CD4-positive, CD25-positive, alpha-beta regulatory T cell (primary cell): ENCODE measurements at regions not wholly inside any gene's neighbourhood (a gene's known extent, or its start where the extent isn't known, plus 50 kb on each side); places are given as distances from the start of the nearest gene placed in this dataset.

ENCODE experiments used
- ATAC-seq, 2 donors: fragments of 150-1000 bp; cut with Tn5 transposase; one replicate each; pipeline ENCODE4 v1.10.0; 2021; ENCODE audit warnings: low read depth in 2 of 2, moderate number of reproducible peaks in 2 of 2, moderate library complexity in 1 of 2
- DNase-seq, 3 donors: peaks; one replicate each; pipeline versions ENCODE4 v3.0.0 to v3.0.0-alpha.2; 2012 to 2022; ENCODE audit warnings: mixed read lengths in 1 of 3
- H3K27ac ChIP-seq: one replicate; pipeline ENCODE4 v1.7.0; 2013; ENCODE audit warnings: mild to moderate bottlenecking, low read length; ENCODE audit not compliant: insufficient read depth, poor library complexity, severe bottlenecking
- H3K27me3 ChIP-seq: one replicate; pipeline ENCODE4 v1.7.0; 2013; ENCODE audit warnings: low read length; ENCODE audit not compliant: control insufficient read depth, insufficient read depth
- H3K36me3 ChIP-seq: one replicate; pipeline ENCODE4 v1.7.0; 2013; ENCODE audit warnings: mild to moderate bottlenecking, low read length, moderate library complexity; ENCODE audit not compliant: control insufficient read depth, insufficient read depth
- H3K4me1 ChIP-seq: 2 replicates; pipeline ENCODE4 v1.7.0; 2013; ENCODE audit warnings: mild to moderate bottlenecking, low read length; ENCODE audit not compliant: insufficient read depth, control insufficient read depth, poor library complexity, severe bottlenecking
- H3K4me3 ChIP-seq: one replicate; pipeline ENCODE4 v1.7.0; 2013; ENCODE audit warnings: low read depth, mild to moderate bottlenecking, low read length, moderate library complexity
- H3K9me3 ChIP-seq, 2 experiments: 1 replicate in 1 of 2; 2 replicates in 1 of 2; pipeline ENCODE4 v1.7.0; 2013; ENCODE audit warnings: low read length in 2 of 2, mild to moderate bottlenecking in 1 of 2, moderate library complexity in 1 of 2; ENCODE audit not compliant: control insufficient read depth in 2 of 2
- H3K27ac Mint-ChIP-seq, 3 donors: one replicate each; pipeline ENCODE4 v1.8.0; 2020 to 2022; ENCODE audit warnings: mild to moderate bottlenecking in 3 of 3, mixed read lengths in 3 of 3, moderate library complexity in 2 of 3
- H3K27me3 Mint-ChIP-seq: one replicate; pipeline ENCODE4 v1.8.0; 2022; ENCODE audit warnings: mild to moderate bottlenecking, mixed read lengths
- H3K36me3 Mint-ChIP-seq: one replicate; pipeline ENCODE4 v1.8.0; 2020; ENCODE audit warnings: mixed read lengths
- H3K4me1 Mint-ChIP-seq, 4 donors: one replicate each; pipeline ENCODE4 v1.8.0; 2020 to 2022; ENCODE audit warnings: mixed read lengths in 4 of 4, mild to moderate bottlenecking in 1 of 4
- H3K4me3 Mint-ChIP-seq, 4 donors: one replicate each; pipeline ENCODE4 v1.8.0; 2020 to 2022; ENCODE audit warnings: mild to moderate bottlenecking in 4 of 4, mixed read lengths in 4 of 4, moderate library complexity in 3 of 4
- H3K9me3 Mint-ChIP-seq, 7 donors: one replicate each; pipeline ENCODE4 v1.8.0; 2020 to 2022; ENCODE audit warnings: mixed read lengths in 7 of 7, mild to moderate bottlenecking in 3 of 7, moderate library complexity in 2 of 7

- Mint-ChIP-seq H3K27ac (no peak overlapping the region), H3K4me3 (no peak overlapping the region), H3K9me3 (peaks cover 0 to 5% (median 2%) of the 10 kb centered on the region in 7 donors), H3K36me3 (no peaks in the 10 kb centered on the region), H3K4me1 (no peaks in the 10 kb centered on the region), H3K27me3 (no peaks in the 10 kb centered on the region)
- no peaks in the 10 kb centered on the region for H3K9me3 ChIP-seq
- H3K4me3 ChIP-seq: no peak overlapping the region
- no peaks in the 10 kb centered on the region for H3K36me3 ChIP-seq
- no peak for DNase-seq
- H3K4me1 ChIP-seq: no peaks in the 10 kb centered on the region
- H3K27me3 ChIP-seq: no peaks in the 10 kb centered on the region
- no peak for ATAC-seq
- H3K27ac ChIP-seq: no peak overlapping the region
Measured at GRCh38 chr5:2466966-2467365, 284.5 kb downstream of the IRX2 start.

- Mint-ChIP-seq H3K27ac (no peak overlapping the region), H3K4me1 (no peaks in the 10 kb centered on the region), H3K9me3 (peaks cover 0 to 5% (median 1%) of the 10 kb centered on the region in 7 donors), H3K4me3 (no peak overlapping the region), H3K36me3 (no peaks in the 10 kb centered on the region), H3K27me3 (no peaks in the 10 kb centered on the region)
- H3K27me3 ChIP-seq: no peaks in the 10 kb centered on the region
- no peak overlapping the region for H3K4me3 ChIP-seq
- ATAC-seq (no peak), DNase-seq (no peak)
- no peak overlapping the region for H3K27ac ChIP-seq
- H3K36me3 ChIP-seq: no peaks in the 10 kb centered on the region
- no peaks in the 10 kb centered on the region for H3K4me1 ChIP-seq
- no peaks in the 10 kb centered on the region for H3K9me3 ChIP-seq
Measured at GRCh38 chr5:2465383-2465782, 286.1 kb downstream of the IRX2 start.

DNA sequence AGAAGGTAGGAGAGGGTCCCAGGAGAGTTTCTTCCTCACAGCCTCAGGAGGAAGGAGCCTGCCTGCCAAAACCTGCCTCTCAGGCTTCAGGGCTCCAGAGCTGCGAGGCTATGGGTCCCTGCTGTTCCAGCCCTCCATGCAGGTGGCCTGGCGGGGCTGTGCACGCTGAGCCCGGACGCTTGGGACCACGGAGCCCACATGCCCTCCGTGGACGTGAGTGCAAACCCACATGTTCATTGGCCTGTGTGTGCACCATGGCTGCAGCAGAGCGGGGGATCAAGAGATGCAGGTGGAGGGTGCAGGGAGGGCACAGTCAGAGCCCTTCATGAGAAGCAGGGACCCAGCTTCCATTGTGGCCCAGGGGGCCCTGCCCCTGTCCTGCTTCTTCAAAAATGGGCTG, 287.3 kb downstream of the IRX2 start:
- H3K27me3 Mint-ChIP-seq: no peaks in the 10 kb centered on the region
- Histone ChIP-seq H3K4me1 (no peaks in the 10 kb centered on the region), H3K36me3 (no peaks in the 10 kb centered on the region), H3K4me3 (no peak overlapping the region), H3K27me3 (no peaks in the 10 kb centered on the region), H3K27ac (no peak overlapping the region), H3K9me3 (no peaks in the 10 kb centered on the region)
- H3K9me3 Mint-ChIP-seq: peaks cover 0 to 5% (median 1%) of the 10 kb centered on the region in 7 donors
- ATAC-seq (no peak), DNase-seq (no peak)
- no peaks in the 10 kb centered on the region for H3K4me1 Mint-ChIP-seq
- no peak overlapping the region for H3K27ac Mint-ChIP-seq
- no peaks in the 10 kb centered on the region for H3K36me3 Mint-ChIP-seq
- no peak overlapping the region for H3K4me3 Mint-ChIP-seq

- H3K4me1 ChIP-seq: no peaks in the 10 kb centered on the region
- peaks cover 0 to 5% (median 1%) of the 10 kb centered on the region in 7 donors for H3K9me3 Mint-ChIP-seq
- no peak overlapping the region for H3K4me3 ChIP-seq
- DNase-seq (no peak), ATAC-seq (no peak)
- H3K27me3 ChIP-seq: no peaks in the 10 kb centered on the region
- H3K27me3 Mint-ChIP-seq: no peaks in the 10 kb centered on the region
- H3K4me3 Mint-ChIP-seq: no peak overlapping the region
- no peak overlapping the region for H3K27ac Mint-ChIP-seq
- H3K36me3 ChIP-seq: no peaks in the 10 kb centered on the region
- no peaks in the 10 kb centered on the region for H3K36me3 Mint-ChIP-seq
- no peaks in the 10 kb centered on the region for H3K9me3 ChIP-seq
- no peak overlapping the region for H3K27ac ChIP-seq
- no peaks in the 10 kb centered on the region for H3K4me1 Mint-ChIP-seq
Measured at GRCh38 chr5:2461701-2462691, 289.5 kb downstream of the IRX2 start.

GRCh38 chr5:2460098-2460497, 291.4 kb downstream of the IRX2 start:
- Histone ChIP-seq H3K36me3 (no peaks in the 10 kb centered on the region), H3K27me3 (no peaks in the 10 kb centered on the region), H3K4me1 (no peaks in the 10 kb centered on the region), H3K27ac (no peak overlapping the region), H3K9me3 (no peaks in the 10 kb centered on the region), H3K4me3 (no peak overlapping the region)
- no peaks in the 10 kb centered on the region for H3K36me3 Mint-ChIP-seq
- H3K9me3 Mint-ChIP-seq: peaks cover 0 to 5% (median 1%) of the 10 kb centered on the region in 7 donors
- no peaks in the 10 kb centered on the region for H3K27me3 Mint-ChIP-seq
- no peak for DNase-seq
- ATAC-seq: no peak
- peak overlapping the region in 1 of 3 donors; percentile 0 for H3K27ac Mint-ChIP-seq
- no peak overlapping the region for H3K4me3 Mint-ChIP-seq
- H3K4me1 Mint-ChIP-seq: no peaks in the 10 kb centered on the region

GRCh38 chr5:2459251-2459650, 292.2 kb downstream of the IRX2 start:
- no peaks in the 10 kb centered on the region for H3K4me1 ChIP-seq
- no peak for DNase-seq
- peaks cover 0 to 5% (median 1%) of the 10 kb centered on the region in 7 donors for H3K9me3 Mint-ChIP-seq
- no peak overlapping the region for H3K27ac Mint-ChIP-seq
- no peaks in the 10 kb centered on the region for H3K27me3 ChIP-seq
- no peak overlapping the region for H3K27ac ChIP-seq
- H3K4me3 ChIP-seq: no peak overlapping the region
- H3K4me1 Mint-ChIP-seq: no peaks in the 10 kb centered on the region
- H3K27me3 Mint-ChIP-seq: no peaks in the 10 kb centered on the region
- no peak overlapping the region for H3K4me3 Mint-ChIP-seq
- ATAC-seq: no peak
- H3K9me3 ChIP-seq: no peaks in the 10 kb centered on the region
- H3K36me3 ChIP-seq: no peaks in the 10 kb centered on the region
- H3K36me3 Mint-ChIP-seq: no peaks in the 10 kb centered on the region

DNA sequence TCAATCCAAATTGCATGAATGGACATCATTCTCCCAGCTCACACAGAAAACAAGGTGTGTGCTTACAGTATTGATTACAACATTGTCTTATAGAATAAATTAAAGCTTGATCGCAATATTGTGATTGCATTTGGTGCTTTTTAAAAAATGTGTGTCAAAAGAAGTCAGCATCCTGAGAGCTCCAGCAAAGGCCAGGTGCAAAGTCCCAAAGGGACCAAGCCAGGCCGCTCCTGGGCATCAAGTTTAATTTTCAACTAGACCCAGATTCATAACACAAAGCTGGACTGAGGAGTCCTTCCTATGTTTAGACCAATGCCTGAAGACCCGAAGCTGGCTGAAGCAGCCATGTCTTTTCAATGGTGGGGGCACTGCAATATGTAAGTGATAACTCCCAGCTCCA, 295.6 kb downstream of the IRX2 start:
- Histone ChIP-seq H3K9me3 (no peaks in the 10 kb centered on the region), H3K27me3 (no peaks in the 10 kb centered on the region), H3K27ac (no peak overlapping the region), H3K36me3 (no peaks in the 10 kb centered on the region), H3K4me1 (no peaks in the 10 kb centered on the region), H3K4me3 (no peak overlapping the region)
- ATAC-seq (no peak), DNase-seq (no peak)
- H3K4me1 Mint-ChIP-seq: no peaks in the 10 kb centered on the region
- no peaks in the 10 kb centered on the region for H3K27me3 Mint-ChIP-seq
- H3K36me3 Mint-ChIP-seq: no peaks in the 10 kb centered on the region
- H3K27ac Mint-ChIP-seq: no peak overlapping the region
- H3K4me3 Mint-ChIP-seq: no peak overlapping the region
- H3K9me3 Mint-ChIP-seq: peaks cover 0 to 4% (median 0%) of the 10 kb centered on the region in 7 donors

GRCh38 chr5:2454876-2455275, 296.6 kb downstream of the IRX2 start:
- Histone ChIP-seq H3K9me3 (no peaks in the 10 kb centered on the region), H3K36me3 (no peaks in the 10 kb centered on the region), H3K4me1 (no peaks in the 10 kb centered on the region), H3K27me3 (no peaks in the 10 kb centered on the region), H3K4me3 (no peak overlapping the region), H3K27ac (no peak overlapping the region)
- no peak for DNase-seq
- no peak overlapping the region for H3K27ac Mint-ChIP-seq
- no peaks in the 10 kb centered on the region for H3K4me1 Mint-ChIP-seq
- peaks cover 0 to 2% (median 0%) of the 10 kb centered on the region in 7 donors for H3K9me3 Mint-ChIP-seq
- H3K4me3 Mint-ChIP-seq: no peak overlapping the region
- no peaks in the 10 kb centered on the region for H3K36me3 Mint-ChIP-seq
- no peaks in the 10 kb centered on the region for H3K27me3 Mint-ChIP-seq
- no peak for ATAC-seq
